ENCODE measurements at regions not wholly inside any gene's neighbourhood (a gene's known extent, or its start where the extent isn't known, plus 50 kb on each side); places are given as distances from the start of the nearest gene placed in this dataset.

DNA sequence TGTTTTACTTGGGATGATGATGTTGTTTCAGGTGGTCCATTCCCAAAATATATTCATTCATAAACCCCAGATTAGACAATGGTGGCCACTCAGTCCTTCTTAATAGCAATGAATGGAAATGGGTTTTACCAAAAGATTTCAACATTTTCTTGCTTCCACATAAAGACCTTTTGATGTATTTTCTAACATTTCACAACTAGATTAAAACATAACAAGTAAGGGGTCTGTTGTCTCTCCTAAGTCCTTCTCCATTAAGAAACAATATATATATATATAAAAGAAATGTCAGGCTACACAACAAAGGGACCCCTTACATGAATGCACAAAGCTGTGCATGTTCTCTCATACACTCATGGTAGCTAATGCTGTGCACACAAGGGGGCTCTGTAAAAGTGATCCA, 176.4 kb downstream of the ANXA2 start:
- TF ChIP-seq, protein P1, sequence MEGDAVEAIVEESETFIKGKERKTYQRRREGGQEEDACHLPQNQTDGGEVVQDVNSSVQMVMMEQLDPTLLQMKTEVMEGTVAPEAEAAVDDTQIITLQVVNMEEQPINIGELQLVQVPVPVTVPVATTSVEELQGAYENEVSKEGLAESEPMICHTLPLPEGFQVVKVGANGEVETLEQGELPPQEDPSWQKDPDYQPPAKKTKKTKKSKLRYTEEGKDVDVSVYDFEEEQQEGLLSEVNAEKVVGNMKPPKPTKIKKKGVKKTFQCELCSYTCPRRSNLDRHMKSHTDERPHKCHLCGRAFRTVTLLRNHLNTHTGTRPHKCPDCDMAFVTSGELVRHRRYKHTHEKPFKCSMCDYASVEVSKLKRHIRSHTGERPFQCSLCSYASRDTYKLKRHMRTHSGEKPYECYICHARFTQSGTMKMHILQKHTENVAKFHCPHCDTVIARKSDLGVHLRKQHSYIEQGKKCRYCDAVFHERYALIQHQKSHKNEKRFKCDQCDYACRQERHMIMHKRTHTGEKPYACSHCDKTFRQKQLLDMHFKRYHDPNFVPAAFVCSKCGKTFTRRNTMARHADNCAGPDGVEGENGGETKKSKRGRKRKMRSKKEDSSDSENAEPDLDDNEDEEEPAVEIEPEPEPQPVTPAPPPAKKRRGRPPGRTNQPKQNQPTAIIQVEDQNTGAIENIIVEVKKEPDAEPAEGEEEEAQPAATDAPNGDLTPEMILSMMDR (IDR thresholded peaks at IDR 0.05; ENCODE audit: low read depth, low read length): no peak
- no peak overlapping the region for H3K4me3 ChIP-seq (ENCODE audit: low read depth, low read length)

DNA sequence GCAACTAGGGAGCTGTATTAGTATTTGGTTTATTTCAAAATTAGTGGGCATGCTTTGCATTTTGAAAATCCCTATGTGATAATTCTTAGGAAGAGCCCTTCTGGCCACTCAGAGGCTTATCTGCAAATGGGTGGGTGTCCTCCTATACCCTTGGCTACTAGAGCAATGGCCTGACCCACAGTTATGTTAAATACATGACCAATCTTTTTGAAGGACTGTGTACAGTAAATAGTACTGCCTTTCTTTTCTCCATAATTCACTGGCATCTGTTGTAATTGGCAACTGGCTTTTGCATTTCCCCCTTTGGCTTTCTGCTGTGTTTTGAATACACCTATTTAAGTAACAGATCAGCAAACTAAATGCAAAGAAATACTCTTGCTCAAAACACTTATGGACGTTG, 175.4 kb downstream of the ANXA2 start:
- TF ChIP-seq, protein P1 (IDR thresholded peaks at IDR 0.05; ENCODE audit: low read depth, low read length): no peak
- no peak overlapping the region for H3K4me3 ChIP-seq (ENCODE audit: low read depth, low read length)

DNA sequence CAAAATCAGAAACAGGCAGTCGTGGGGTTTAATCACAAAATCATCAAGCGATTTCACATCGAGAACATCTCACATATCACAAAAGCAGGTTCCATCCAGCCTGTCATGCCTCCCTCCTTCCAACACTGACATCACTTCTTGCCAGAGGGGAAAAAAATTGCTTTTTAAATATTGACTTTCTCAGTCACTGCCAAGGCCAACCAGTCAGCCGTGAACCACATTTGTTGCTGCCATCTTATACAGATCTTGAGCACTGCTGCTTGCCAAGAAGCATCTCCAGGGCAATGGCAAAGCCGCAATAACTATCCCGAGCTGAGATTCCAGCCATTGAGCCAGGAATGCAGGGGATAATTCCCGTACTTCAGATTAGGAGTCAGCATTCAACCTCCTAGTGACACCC, 174.6 kb downstream of the ANXA2 start:
- H3K4me3 ChIP-seq (ENCODE audit: low read depth, low read length): no peak overlapping the region
- TF ChIP-seq, protein P1 (IDR thresholded peaks at IDR 0.05; ENCODE audit: low read depth, low read length): no peak

DNA sequence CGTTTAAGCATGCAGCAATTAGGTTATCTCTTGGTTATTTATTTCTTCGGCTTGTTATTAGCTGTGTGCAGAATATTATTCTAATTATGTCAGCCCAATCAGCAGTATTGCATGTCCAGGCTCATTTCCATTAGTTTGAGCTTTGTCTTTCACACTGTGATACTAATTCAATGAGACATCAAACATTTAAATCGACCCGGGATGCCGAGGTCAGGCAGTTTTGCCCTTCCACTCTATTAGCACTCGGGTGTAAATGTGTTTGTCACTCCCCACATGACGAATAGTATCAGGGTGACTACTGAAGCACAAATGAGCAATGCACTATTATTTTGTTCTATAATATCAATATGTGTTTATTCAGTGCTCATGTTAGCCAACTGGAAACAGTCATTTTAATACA, 170.9 kb downstream of the ANXA2 start:
- no peak overlapping the region for H3K4me3 ChIP-seq (ENCODE audit: low read depth, low read length)
- TF ChIP-seq, protein P1 (IDR thresholded peaks at IDR 0.05; ENCODE audit: low read depth, low read length): no peak

DNA sequence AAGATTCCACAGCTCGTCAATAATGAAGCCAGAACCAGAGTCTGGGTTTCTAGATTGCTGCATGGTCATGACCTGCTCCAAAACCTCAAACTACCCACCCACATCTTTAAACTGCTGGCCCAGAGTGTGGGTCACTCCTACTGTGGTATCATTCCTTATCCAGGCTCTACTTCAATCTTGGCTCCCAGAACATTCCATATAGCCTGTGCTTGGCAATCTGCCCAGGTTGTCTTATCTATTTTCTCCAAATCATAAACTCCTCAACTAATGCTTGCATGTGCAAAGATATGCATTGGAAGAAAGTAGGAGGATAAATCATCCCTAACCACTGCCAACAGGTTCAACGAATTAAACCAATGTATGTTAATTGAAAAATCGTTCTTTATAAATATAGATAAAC, 169.7 kb downstream of the ANXA2 start:
- TF ChIP-seq, protein P1 (IDR thresholded peaks at IDR 0.05; ENCODE audit: low read depth, low read length): no peak

DNA sequence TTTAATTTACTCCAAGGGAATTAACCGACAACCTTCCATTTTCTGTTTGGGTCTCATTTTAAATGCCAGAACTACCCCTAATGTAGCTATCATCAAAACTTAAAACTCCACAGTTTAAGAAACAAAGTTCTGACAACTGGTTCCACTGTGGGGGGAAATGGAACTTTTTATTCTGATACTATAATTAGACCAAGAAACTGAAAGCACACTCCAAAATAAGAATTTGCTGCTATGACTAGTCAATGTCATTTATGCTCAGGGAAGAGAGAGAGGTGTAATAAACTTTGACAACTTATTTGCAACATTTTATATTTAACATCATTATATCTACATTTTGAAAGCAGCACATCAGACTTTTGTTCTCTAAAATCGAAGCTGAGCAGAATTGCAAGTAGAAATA, 169.2 kb downstream of the ANXA2 start:
- H3K4me3 ChIP-seq (ENCODE audit: low read depth, low read length): no peak overlapping the region
- TF ChIP-seq, protein P1 (IDR thresholded peaks at IDR 0.05; ENCODE audit: low read depth, low read length): no peak

More for the DNA sequence above, 169.7 kb downstream of the ANXA2 start:
- no peak overlapping the region for H3K4me3 ChIP-seq (ENCODE audit: low read depth, low read length)

DNA sequence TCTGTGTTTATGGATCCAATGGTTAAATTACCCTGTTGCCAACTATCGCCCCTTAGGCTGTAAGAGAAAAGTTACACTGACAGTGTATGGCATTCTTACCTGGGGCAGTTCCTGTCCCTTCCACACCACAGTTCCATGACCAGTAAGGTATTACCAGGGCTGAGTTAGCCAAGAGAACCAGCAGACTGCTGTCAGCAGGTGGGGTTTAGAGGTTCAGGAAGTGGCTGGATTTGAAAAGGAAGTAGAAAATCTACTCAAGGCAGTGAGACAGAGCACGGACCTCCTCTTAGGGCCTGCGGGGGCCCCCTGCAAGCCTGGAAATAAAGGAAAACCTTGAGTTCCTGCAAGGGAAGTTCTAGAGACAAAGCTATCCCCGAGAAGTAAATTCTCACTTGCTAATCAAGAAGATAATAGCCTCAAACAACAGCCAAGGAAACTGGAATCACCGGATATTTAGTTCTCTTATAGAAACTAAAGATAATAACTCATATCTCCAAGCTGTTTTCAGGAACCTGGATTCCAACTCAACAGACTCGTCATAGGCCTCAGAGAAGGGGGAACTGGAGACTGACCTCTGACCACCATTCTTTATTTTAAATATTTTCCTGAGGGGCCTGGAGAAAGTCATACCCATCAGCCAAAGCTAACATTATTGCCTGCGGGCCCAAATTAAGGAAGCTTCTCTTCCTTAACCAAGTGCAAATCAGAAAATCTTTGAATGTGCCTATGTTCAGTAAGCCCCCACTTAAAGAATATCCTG, 161.7 kb downstream of the ANXA2 start:
- no peak overlapping the region for H3K4me3 ChIP-seq (ENCODE audit: low read depth, low read length)
- TF ChIP-seq, protein P1 (IDR thresholded peaks at IDR 0.05; ENCODE audit: low read depth, low read length): no peak
